ENCODE measurements at regions not wholly inside any gene's neighbourhood (a gene's known extent, or its start where the extent isn't known, plus 50 kb on each side); places are given as distances from the start of the nearest gene placed in this dataset.

GRCh38 chr3:168425936-168426595 is 330.3 kb upstream of the GOLIM4 start (continued):
- TF ChIP-seq E2F5 (CRISPR knock-in tag; IDR thresholded peaks at IDR 0.05) (no peak), USF1 (CRISPR knock-in tag; IDR thresholded peaks at IDR 0.05) (no peak), TP53 (CRISPR knock-in tag; IDR thresholded peaks at IDR 0.05) (no peak), ZNF121 (CRISPR knock-in tag; IDR thresholded peaks at IDR 0.05) (no peak), AFF4 (CRISPR knock-in tag; IDR thresholded peaks at IDR 0.05; ENCODE audit: borderline replicate concordance) (no peak), JUN (CRISPR knock-in tag; IDR thresholded peaks at IDR 0.05) (no peak), NR1H2 (CRISPR knock-in tag; IDR thresholded peaks at IDR 0.05) (no peak)

- 0 out of 2 replicates have a peak, but pooled peaks cover 4% of the 10 kb centered on the region for H3K9me3 Mint-ChIP-seq
- POLR2A ChIA-PET: interaction anchor here (0.6 kb wide), 1 partner anchor 264 kb away, joined by 5 read pairs; no protein-coding TSS in a partner anchor
- no peak for TF ChIP-seq CBFB (CRISPR knock-in tag; IDR thresholded peaks at IDR 0.05; ENCODE audit: low read depth)
- TF ChIP-seq E2F4 (CRISPR knock-in tag; IDR thresholded peaks at IDR 0.05; ENCODE audit: borderline replicate concordance, low read depth): no peak
- no peak for TF ChIP-seq CDX4 (CRISPR knock-in tag; IDR thresholded peaks at IDR 0.05; ENCODE audit: borderline replicate concordance)
- TF ChIP-seq ESRRA (CRISPR knock-in tag; IDR thresholded peaks at IDR 0.05; ENCODE audit: borderline replicate concordance): no peak
- TF ChIP-seq HMGA2 (CRISPR knock-in tag; IDR thresholded peaks at IDR 0.05): no peak
- TF ChIP-seq RORB (CRISPR knock-in tag; IDR thresholded peaks at IDR 0.05): no peak
- no peak for TF ChIP-seq FOXJ3 (CRISPR knock-in tag; IDR thresholded peaks at IDR 0.05; ENCODE audit: borderline replicate concordance)
- H3K27me3 Mint-ChIP-seq (ENCODE audit: low read depth): no peaks in the 10 kb centered on the region
- CTCF ChIA-PET: no interaction called here
- ATAC-seq: no peak
- no peak overlapping the region for H3K4me3 Mint-ChIP-seq
- DNase-seq (ENCODE audit: low spot score): no peak
- peaks cover 9% of the 10 kb centered on the region for H3K4me1 Mint-ChIP-seq
- no peak overlapping the region for H3K27ac Mint-ChIP-seq
- no peaks in the 10 kb centered on the region for H3K36me3 Mint-ChIP-seq
These were observed 328.5 kb upstream of the GOLIM4 start for GRCh38 chr3:168424059-168424734.

- ChIA-PET POLR2A (no interaction called here), CTCF (no interaction called here)
- Mint-ChIP-seq H3K9me3 (0 out of 2 replicates have a peak, but pooled peaks cover 4% of the 10 kb centered on the region), H3K27me3 (ENCODE audit: low read depth) (no peaks in the 10 kb centered on the region), H3K4me1 (peaks cover 19% of the 10 kb centered on the region), H3K36me3 (no peaks in the 10 kb centered on the region), H3K4me3 (no peak overlapping the region), H3K27ac (no peak overlapping the region)
- ATAC-seq: no peak
- no peak for DNase-seq (ENCODE audit: low spot score)
- TF ChIP-seq ARID4B (CRISPR knock-in tag; IDR thresholded peaks at IDR 0.05; ENCODE audit: borderline replicate concordance): no peak
- no peak for TF ChIP-seq MXD4 (CRISPR knock-in tag; IDR thresholded peaks at IDR 0.05; ENCODE audit: borderline replicate concordance)
- no peak for TF ChIP-seq ATF2 (CRISPR knock-in tag; IDR thresholded peaks at IDR 0.05; ENCODE audit: borderline replicate concordance, low read depth)
- no peak for TF ChIP-seq FOXJ3 (CRISPR knock-in tag; IDR thresholded peaks at IDR 0.05; ENCODE audit: borderline replicate concordance)
- TF ChIP-seq EMX1 (CRISPR knock-in tag; IDR thresholded peaks at IDR 0.05): no peak
- TF ChIP-seq GTF2I (CRISPR knock-in tag; conservative IDR thresholded peaks at IDR 0.05): no peak
These were observed 327.1 kb upstream of the GOLIM4 start for GRCh38 chr3:168422843-168423242.
